GM23338 (cell line): ENCODE measurements at regions not wholly inside any gene's neighbourhood (a gene's known extent, or its start where the extent isn't known, plus 50 kb on each side); places are given as distances from the start of the nearest gene placed in this dataset.

Experiments
- ATAC-seq: fragments of 200-7000 bp; cut with Tn5 transposase; 3 replicates; pipeline ENCODE4 v1.9.1; 2020
- DNase-seq: peaks from one replicate; pipeline ENCODE4 v3.0.0-alpha.2; 2015; ENCODE audit warnings: low spot score
- H2AFZ ChIP-seq: fragments of 200-600 bp; sonication (generic); 2 replicates; pipeline ENCODE4 v1.8.0; 2016; ENCODE audit warnings: antibody characterized with exemption, mild to moderate bottlenecking, moderate library complexity
- H3F3A ChIP-seq: fragments of 200-600 bp; sonication (generic); replicated peaks from 2 replicates; pipeline ENCODE4 v1.8.0; 2017; ENCODE audit warnings: antibody characterized with exemption, mixed run types, low read depth
- H3K27ac ChIP-seq: fragments of 200-600 bp; sonication (generic); 2 replicates; pipeline ENCODE4 v1.6.1; 2016; ENCODE audit warnings: low read depth
- H3K27me3 ChIP-seq: fragments of 200-600 bp; sonication (generic); 2 replicates; pipeline ENCODE4 v1.8.0; 2016; ENCODE audit warnings: mild to moderate bottlenecking, mixed run types, moderate library complexity; ENCODE audit not compliant: insufficient read depth
- H3K36me3 ChIP-seq: fragments of 200-600 bp; sonication (generic); 2 replicates; pipeline ENCODE4 v1.8.0; 2016; ENCODE audit warnings: mild to moderate bottlenecking; ENCODE audit not compliant: insufficient read depth
- H3K4me1 ChIP-seq: fragments of 200-600 bp; sonication (generic); 2 replicates; pipeline ENCODE4 v1.8.0; 2016; ENCODE audit warnings: mild to moderate bottlenecking, moderate library complexity; ENCODE audit not compliant: insufficient read depth
- H3K4me2 ChIP-seq: fragments of 200-600 bp; sonication (generic); 2 replicates; pipeline ENCODE4 v1.7.1; 2017; ENCODE audit warnings: mixed run types
- H3K4me3 ChIP-seq: fragments of 200-600 bp; sonication (generic); 2 replicates; pipeline ENCODE4 v1.6.1; 2016; ENCODE audit warnings: mixed run types
- H3K79me2 ChIP-seq: fragments of 200-600 bp; sonication (generic); replicated peaks from 2 replicates; pipeline ENCODE4 v1.8.0; 2017; ENCODE audit warnings: mild to moderate bottlenecking; ENCODE audit not compliant: insufficient read depth
- H3K9me2 ChIP-seq: fragments of 200-600 bp; sonication (generic); 2 replicates; pipeline ENCODE4 v1.8.0; 2017; ENCODE audit not compliant: insufficient read depth
- H4K20me1 ChIP-seq: fragments of 200-600 bp; sonication (generic); replicated peaks from 2 replicates; pipeline ENCODE4 v1.8.0; 2017; ENCODE audit warnings: mild to moderate bottlenecking; ENCODE audit not compliant: insufficient read depth
- H3K27ac Mint-ChIP-seq: 2 replicates; pipeline ENCODE4 v1.8.0; 2020; ENCODE audit warnings: inconsistent platforms, mild to moderate bottlenecking, moderate library complexity, mixed read lengths
- H3K27me3 Mint-ChIP-seq: 3 replicates; pipeline ENCODE4 v1.8.0; 2022; ENCODE audit warnings: low read depth, mild to moderate bottlenecking, moderate library complexity, mixed read lengths, inconsistent platforms; ENCODE audit not compliant: insufficient read depth, poor library complexity
- H3K36me3 Mint-ChIP-seq: 3 replicates; pipeline ENCODE4 v1.8.0; 2021; ENCODE audit warnings: low read depth, mild to moderate bottlenecking, inconsistent platforms, moderate library complexity, mixed read lengths
- H3K4me1 Mint-ChIP-seq: 3 replicates; pipeline ENCODE4 v1.8.0; 2020; ENCODE audit warnings: mild to moderate bottlenecking, inconsistent platforms, mixed read lengths
- H3K4me3 Mint-ChIP-seq: 3 replicates; pipeline ENCODE4 v1.8.0; 2021; ENCODE audit warnings: moderate library complexity, mild to moderate bottlenecking, inconsistent platforms, mixed read lengths
- H3K9me3 Mint-ChIP-seq: 3 replicates; pipeline ENCODE4 v1.8.0; 2020; ENCODE audit warnings: moderate library complexity, mild to moderate bottlenecking, inconsistent platforms, mixed read lengths
- CREB1 ChIP-seq: fragments of 250-450 bp; sonication (Bioruptor Pico); IDR thresholded peaks from 2 replicates; pipeline ENCODE4 v1.5.0; 2020; ENCODE audit warnings: low read depth, mild to moderate bottlenecking, moderate library complexity
- CTCF ChIP-seq, 2 experiments: fragments of 200-600 bp in 1 of 2; sonication (generic) in 1 of 2; conservative IDR thresholded peaks; 2 replicates each; pipeline versions ENCODE4 v1.5.1 to v1.6.1; 2016 to 2017; ENCODE audit warnings: antibody characterized with exemption in 2 of 2, low read depth in 2 of 2, mild to moderate bottlenecking in 2 of 2, moderate library complexity in 1 of 2
- ETS1 ChIP-seq: IDR thresholded peaks from 2 replicates; pipeline ENCODE4 v1.6.1; 2016; ENCODE audit warnings: antibody characterized with exemption
- EZH2 ChIP-seq: fragments of 200-600 bp; sonication (generic); IDR thresholded peaks from one replicate; pipeline ENCODE4 v1.8.0; 2017; ENCODE audit warnings: antibody characterized with exemption, mild to moderate bottlenecking, low read depth; ENCODE audit not compliant: unreplicated experiment
- EZH2phosphoT487 ChIP-seq: fragments of 200-600 bp; sonication (generic); IDR thresholded peaks from one replicate; pipeline ENCODE4 v1.8.1; 2018; ENCODE audit warnings: antibody characterized with exemption; ENCODE audit not compliant: unreplicated experiment
- JUNB ChIP-seq: IDR thresholded peaks from one replicate; pipeline ENCODE4 v1.6.1; 2016; ENCODE audit warnings: antibody characterized with exemption; ENCODE audit not compliant: unreplicated experiment
- NANOG ChIP-seq: IDR thresholded peaks from 2 replicates; pipeline ENCODE4 v1.6.1; 2016; ENCODE audit warnings: antibody characterized with exemption, borderline replicate concordance
- POLR2AphosphoS5 ChIP-seq: IDR thresholded peaks from 2 replicates; pipeline ENCODE4 v1.6.1; 2016; ENCODE audit warnings: antibody characterized with exemption, low read depth
- REST ChIP-seq: IDR thresholded peaks from one replicate; pipeline ENCODE4 v1.6.1; 2018; ENCODE audit warnings: antibody characterized with exemption; ENCODE audit not compliant: unreplicated experiment
- STAT1 ChIP-seq: IDR thresholded peaks from one replicate; pipeline ENCODE4 v1.6.1; 2016; ENCODE audit warnings: antibody characterized with exemption; ENCODE audit not compliant: unreplicated experiment
- ZNF114 ChIP-seq: fragments of 250-450 bp; sonication (Bioruptor Pico); IDR thresholded peaks from 2 replicates; pipeline ENCODE4 v1.5.0; 2020; ENCODE audit warnings: mild to moderate bottlenecking, moderate library complexity
- ZNF331 ChIP-seq: fragments of 250-450 bp; sonication (Bioruptor Pico); IDR thresholded peaks from 2 replicates; pipeline ENCODE4 v1.5.0; 2020; ENCODE audit warnings: low read depth, mild to moderate bottlenecking, moderate library complexity
- ZNF462 ChIP-seq: fragments of 250-450 bp; sonication (Bioruptor Pico); IDR thresholded peaks from 2 replicates; pipeline ENCODE4 v1.5.0; 2020; ENCODE audit warnings: mild to moderate bottlenecking, moderate library complexity

DNA sequence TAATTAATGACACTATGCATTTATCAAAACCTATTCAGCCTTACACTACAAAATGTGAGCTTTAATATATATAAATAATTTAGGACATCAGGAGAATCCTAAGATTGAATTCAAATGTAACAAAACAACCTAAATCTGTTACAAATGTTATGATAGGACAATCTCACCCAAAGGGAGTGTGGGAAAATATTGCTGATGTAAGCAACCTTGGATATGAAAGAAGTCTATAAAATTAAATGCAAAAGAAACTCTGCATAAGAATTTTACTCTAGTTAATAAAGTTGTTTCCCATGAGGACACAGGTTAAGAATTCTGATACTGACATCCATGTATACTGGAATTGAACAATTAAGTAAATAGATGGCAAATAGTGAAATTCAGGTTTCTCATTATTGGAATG, 424.5 kb upstream of the MON1B start:
- ATAC-seq (no peak), DNase-seq (no peak)
- peaks cover 80% of the 10 kb centered on the region for H3K9me3 Mint-ChIP-seq
- H2AFZ ChIP-seq, result no peak overlapping the region
- peaks cover 4% of the 10 kb centered on the region; the same call in 2 of the 3 replicates for H3K4me1 Mint-ChIP-seq
- no peak overlapping the region for H3K27ac ChIP-seq
- H3K9me2 ChIP-seq, result 0 out of 2 replicates have a peak, but pooled peaks cover 4% of the 10 kb centered on the region
- 0 out of 2 replicates have a peak, but pooled peaks cover 7% of the 10 kb centered on the region for H3K4me1 ChIP-seq
- H3K4me3 Mint-ChIP-seq, result no peak overlapping the region
- peaks cover under 1% of the 10 kb centered on the region for H3K27me3 Mint-ChIP-seq
- no peaks in the 10 kb centered on the region for H4K20me1 ChIP-seq
- no peak for TF ChIP-seq CREB1 (CRISPR knock-in tag)
- no peak for TF ChIP-seq STAT1
- no peak for TF ChIP-seq REST
- no peak for TF ChIP-seq POLR2AphosphoS5
- no peak for TF ChIP-seq JUNB
- no peak for TF ChIP-seq ZNF114 (CRISPR knock-in tag)
- no peak for TF ChIP-seq EZH2
- TF ChIP-seq ZNF331 (CRISPR knock-in tag), result no peak
- TF ChIP-seq ZNF462 (CRISPR knock-in tag), result no peak
- no peak for TF ChIP-seq EZH2phosphoT487
- no peak for TF ChIP-seq CTCF (conservative IDR thresholded peaks at IDR 0.05; ENCODE audit: low read depth in 2 of 2)
- no peak for TF ChIP-seq NANOG
- TF ChIP-seq ETS1, result no peak
- H3K36me3 ChIP-seq, result no peaks in the 10 kb centered on the region
- no peaks in the 10 kb centered on the region for H3F3A ChIP-seq
- H3K4me2 ChIP-seq, result no peak overlapping the region
- H3K27me3 ChIP-seq, result no peaks in the 10 kb centered on the region
- no peaks in the 10 kb centered on the region for H3K79me2 ChIP-seq
- H3K27ac Mint-ChIP-seq, result no peak overlapping the region
- H3K4me3 ChIP-seq, result no peak overlapping the region
- peaks cover 7% of the 10 kb centered on the region; the same call in 1 of the 3 replicates for H3K36me3 Mint-ChIP-seq
